AG09309 (cell line): ENCODE measurements at regions not wholly inside any gene's neighbourhood (a gene's known extent, or its start where the extent isn't known, plus 50 kb on each side); places are given as distances from the start of the nearest gene placed in this dataset.

Experiments used
- DNase-seq: peaks from one replicate; pipeline ENCODE4 v3.0.0-alpha.2; 2010; ENCODE audit warnings: low read depth
- H3K4me3 ChIP-seq: 2 replicates; pipeline ENCODE4 v1.5.1; 2011; ENCODE audit warnings: mild to moderate bottlenecking, low read depth, low read length, moderate library complexity; ENCODE audit not compliant: control insufficient read depth
- CTCF ChIP-seq: IDR thresholded peaks from 2 replicates; pipeline ENCODE4 v1.5.1; 2011; ENCODE audit warnings: mild to moderate bottlenecking, low read depth, low read length, inconsistent platforms; ENCODE audit not compliant: insufficient read depth, control insufficient read depth; ENCODE audit errors: missing control alignments

GRCh38 chr1:162928141-162928540, 67.2 kb upstream of the CCDC190 start:
- no peak for TF ChIP-seq CTCF
- DNase-seq = no peak
- H3K4me3 ChIP-seq = no peak overlapping the region

- H3K4me3 ChIP-seq = no peak overlapping the region
- TF ChIP-seq CTCF = no peak
- DNase-seq = no peak
Observed at GRCh38 chr1:162927421-162927820, 66.4 kb upstream of the CCDC190 start.

- H3K4me3 ChIP-seq = no peak overlapping the region
Observed at GRCh38 chr1:162926906-162927305, 65.9 kb upstream of the CCDC190 start.

GRCh38 chr1:162924179-162924578, 63.2 kb upstream of the CCDC190 start:
- no peak for DNase-seq
- no peak for TF ChIP-seq CTCF
- H3K4me3 ChIP-seq = no peak overlapping the region

More at GRCh38 chr1:162926906-162927305, 65.9 kb upstream of the CCDC190 start:
- no peak for TF ChIP-seq CTCF
- DNase-seq = no peak

- no peak for DNase-seq
- H3K4me3 ChIP-seq = no peak overlapping the region
- TF ChIP-seq CTCF = no peak
Observed at GRCh38 chr1:162922201-162922600, 61.2 kb upstream of the CCDC190 start.

- TF ChIP-seq CTCF = no peak
- DNase-seq = no peak
- no peak overlapping the region for H3K4me3 ChIP-seq
Observed at GRCh38 chr1:162921311-162921710, 60.3 kb upstream of the CCDC190 start.

- TF ChIP-seq CTCF = no peak
- no peak overlapping the region for H3K4me3 ChIP-seq
- DNase-seq = no peak
Observed at GRCh38 chr1:162919034-162919433, 58.1 kb upstream of the CCDC190 start.
